Thyroid gland (tissue), 4 donors: ENCODE measurements at regions not wholly inside any gene's neighbourhood (a gene's known extent, or its start where the extent isn't known, plus 50 kb on each side); places are given as distances from the start of the nearest gene placed in this dataset.

Experiments used
- POLR2A ChIP-seq, 2 donors: fragments of 450-650 bp; IDR thresholded peaks; one replicate each; pipeline ENCODE4 v1.6.1; 2017; ENCODE audit warnings: antibody characterized with exemption in 2 of 2, mild to moderate bottlenecking in 2 of 2, moderate library complexity in 1 of 2
- TF ChIP-seq, protein P1 (sequence below), 6 experiments: fragments of 200-600 bp in 3 of 6; fragments of 450-650 bp in 3 of 6; sonication (generic) in 3 of 6; IDR thresholded peaks; one replicate each; pipeline ENCODE4 v1.5.1; 2016 to 2019; ENCODE audit warnings: antibody characterized with exemption in 6 of 6, mild to moderate bottlenecking in 2 of 6, inconsistent platforms in 1 of 6, moderate library complexity in 1 of 6

DNA sequence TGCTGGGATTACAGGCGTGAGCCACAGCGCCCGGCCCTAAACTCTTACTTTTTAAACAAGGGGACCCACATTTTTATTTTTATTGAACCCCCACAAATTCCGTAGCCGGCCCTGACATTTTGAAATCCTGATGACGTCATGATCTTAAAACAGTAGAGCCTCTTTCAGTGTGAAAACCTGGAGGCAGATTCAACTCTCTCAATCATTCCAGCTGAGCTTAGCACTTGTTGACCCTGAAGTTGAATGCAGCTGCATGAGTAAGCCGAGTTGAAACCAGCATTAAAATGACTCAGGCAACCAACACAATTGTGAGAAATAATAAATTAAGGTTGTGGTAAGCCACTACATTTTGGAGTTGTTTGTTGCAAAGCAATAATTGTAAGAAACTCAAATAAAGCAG, 93.9 kb upstream of the ADGRL4 start:
- no peak for TF ChIP-seq POLR2A (IDR thresholded peaks at IDR 0.05)
- TF ChIP-seq, protein P1, sequence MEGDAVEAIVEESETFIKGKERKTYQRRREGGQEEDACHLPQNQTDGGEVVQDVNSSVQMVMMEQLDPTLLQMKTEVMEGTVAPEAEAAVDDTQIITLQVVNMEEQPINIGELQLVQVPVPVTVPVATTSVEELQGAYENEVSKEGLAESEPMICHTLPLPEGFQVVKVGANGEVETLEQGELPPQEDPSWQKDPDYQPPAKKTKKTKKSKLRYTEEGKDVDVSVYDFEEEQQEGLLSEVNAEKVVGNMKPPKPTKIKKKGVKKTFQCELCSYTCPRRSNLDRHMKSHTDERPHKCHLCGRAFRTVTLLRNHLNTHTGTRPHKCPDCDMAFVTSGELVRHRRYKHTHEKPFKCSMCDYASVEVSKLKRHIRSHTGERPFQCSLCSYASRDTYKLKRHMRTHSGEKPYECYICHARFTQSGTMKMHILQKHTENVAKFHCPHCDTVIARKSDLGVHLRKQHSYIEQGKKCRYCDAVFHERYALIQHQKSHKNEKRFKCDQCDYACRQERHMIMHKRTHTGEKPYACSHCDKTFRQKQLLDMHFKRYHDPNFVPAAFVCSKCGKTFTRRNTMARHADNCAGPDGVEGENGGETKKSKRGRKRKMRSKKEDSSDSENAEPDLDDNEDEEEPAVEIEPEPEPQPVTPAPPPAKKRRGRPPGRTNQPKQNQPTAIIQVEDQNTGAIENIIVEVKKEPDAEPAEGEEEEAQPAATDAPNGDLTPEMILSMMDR (IDR thresholded peaks at IDR 0.05): no peak
